Panc1 (cell line): ENCODE measurements at regions not wholly inside any gene's neighbourhood (a gene's known extent, or its start where the extent isn't known, plus 50 kb on each side); places are given as distances from the start of the nearest gene placed in this dataset.

Experiments used
- ATAC-seq: fragments of 200-7000 bp; cut with Tn5 transposase; 2 replicates; pipeline ENCODE4 v1.9.1; 2020; ENCODE audit warnings: mild to moderate bottlenecking, moderate library complexity
- BruUV-seq: library from RNA; stranded (reverse); fragments of 400-500 nt; replicated peaks from 2 replicates; lab custom pipeline; 2021; lab: Mats Ljungman, UMichigan
- CTCF ChIA-PET: fragments of 300-600 bp; sonication (Branson Sonifier 250); formaldehyde crosslinking; loops from one replicate; lab custom pipeline; 2022; ENCODE audit warnings: antibody characterized with exemption; lab: Charles Lee
- POLR2A ChIA-PET: fragments of 300-600 bp; sonication (Branson Sonifier 250); formaldehyde crosslinking; loops from one replicate; lab custom pipeline; 2022; ENCODE audit warnings: antibody characterized with exemption; lab: Charles Lee
- DNase-seq: peaks from one replicate; pipeline ENCODE4 v3.0.0-alpha.2; 2010; ENCODE audit warnings: low read depth, low spot score
- H3K27ac ChIP-seq: 2 replicates; pipeline ENCODE4 v1.5.1; 2011; ENCODE audit warnings: mild to moderate bottlenecking, low read length, inconsistent platforms
- H3K27me3 ChIP-seq: fragments of 200-500 bp; sonication (Bioruptor generic); 2 replicates; pipeline ENCODE4 v1.6.0; 2014; ENCODE audit warnings: low read length, inconsistent platforms; ENCODE audit not compliant: control insufficient read depth, insufficient read depth
- H3K36me3 ChIP-seq: fragments of 200-500 bp; sonication (Bioruptor generic); 2 replicates; pipeline ENCODE4 v1.5.1; 2014; ENCODE audit warnings: inconsistent platforms, mild to moderate bottlenecking, low read length, moderate library complexity; ENCODE audit not compliant: control insufficient read depth, insufficient read depth
- H3K4me1 ChIP-seq: 2 replicates; pipeline ENCODE4 v1.5.1; 2011; ENCODE audit warnings: inconsistent platforms, mild to moderate bottlenecking, low read length, moderate library complexity; ENCODE audit not compliant: control insufficient read depth, insufficient read depth
- H3K4me3 ChIP-seq, 2 experiments: 2 replicates each; pipeline ENCODE4 v1.5.1; 2011 to 2012; ENCODE audit warnings: low read depth in 2 of 2, low read length in 2 of 2, mild to moderate bottlenecking in 2 of 2, inconsistent platforms in 1 of 2, moderate library complexity in 1 of 2
- H3K9me3 ChIP-seq: fragments of 200-500 bp; sonication (Bioruptor generic); 2 replicates; pipeline ENCODE4 v1.5.1; 2014; ENCODE audit warnings: low read depth, mild to moderate bottlenecking, inconsistent platforms, low read length, moderate library complexity; ENCODE audit not compliant: control insufficient read depth, insufficient read depth
- POLR2AphosphoS5 ChIP-seq: IDR thresholded peaks from 2 replicates; pipeline ENCODE4 v1.6.1; 2012; ENCODE audit warnings: mild to moderate bottlenecking, low read depth, low read length, moderate library complexity
- SIN3A ChIP-seq: IDR thresholded peaks from 2 replicates; pipeline ENCODE4 v1.6.1; 2012; ENCODE audit warnings: low read depth, mild to moderate bottlenecking, low read length, moderate library complexity, borderline replicate concordance; ENCODE audit not compliant: insufficient read depth
- TCF7L2 ChIP-seq: IDR thresholded peaks from 2 replicates; pipeline ENCODE4 v1.6.1; 2011; ENCODE audit warnings: mild to moderate bottlenecking, low read depth, low read length, inconsistent platforms
- in situ Hi-C: cut with HindIII; loops from 2 replicates; pipeline ENCODE4 v1.10.0; 2016; ENCODE audit warnings: low sequenced_read_pairs, low pct_unique_long_range_greater_than_20kb
- intact Hi-C: fragments of 100-400 bp; cut with micrococcal nuclease; formaldehyde crosslinking; loops from one replicate; pipeline ENCODE4 v1.10.0; 2022; ENCODE audit not compliant: unreplicated experiment
- TF ChIP-seq, protein P1 (sequence below): fragments of 450-650 bp; IDR thresholded peaks from 2 replicates; pipeline ENCODE4 v1.5.1; 2017; ENCODE audit warnings: mild to moderate bottlenecking
- TF ChIP-seq, protein P2 (sequence below), 2 experiments: IDR thresholded peaks; 2 replicates each; pipeline ENCODE4 v1.6.1; 2011 to 2012; ENCODE audit warnings: low read depth in 2 of 2, control low read depth in 1 of 2, low read length in 1 of 2, mild to moderate bottlenecking in 1 of 2, moderate library complexity in 1 of 2; ENCODE audit not compliant: insufficient read depth in 1 of 2

DNA sequence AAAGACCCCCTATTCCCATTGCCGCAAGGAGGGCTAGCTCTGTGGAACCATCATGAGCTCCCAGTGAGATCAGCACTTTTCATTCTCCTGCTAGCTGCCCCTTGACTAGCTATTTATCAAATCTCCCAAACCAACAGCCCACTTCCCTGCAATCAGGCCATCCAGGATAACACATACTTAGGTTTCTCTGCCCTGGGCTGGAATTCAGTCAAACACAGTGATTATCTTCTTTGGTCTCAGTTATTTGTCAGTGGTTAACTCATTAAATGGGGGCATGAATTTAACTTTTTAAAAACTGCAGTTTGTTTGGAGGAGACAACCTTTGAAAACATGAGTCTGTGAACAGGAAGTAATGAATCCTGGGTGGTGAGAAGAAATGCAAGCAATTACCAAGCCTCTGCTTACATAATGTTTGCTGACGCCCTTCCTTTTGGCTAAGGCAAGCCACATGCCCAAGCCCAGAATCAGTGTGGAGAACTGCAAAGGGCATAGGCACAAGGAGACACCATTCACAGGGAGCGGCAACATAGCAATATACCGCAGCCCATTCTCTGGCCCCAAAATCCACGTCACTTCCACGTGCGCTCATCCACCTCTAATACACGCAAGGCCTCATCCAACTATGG, 275.0 kb downstream of the DRD1 start:
- CTCF ChIA-PET: no interaction called here
- BruUV-seq: no TSS peak
- H3K4me3 ChIP-seq: no peak overlapping the region
- no peaks in the 10 kb centered on the region for H3K27me3 ChIP-seq
- H3K36me3 ChIP-seq: no peaks in the 10 kb centered on the region; the same call in 1 of the 2 replicates
- no peak overlapping the region for H3K27ac ChIP-seq
- no peaks in the 10 kb centered on the region for H3K4me1 ChIP-seq
- DNase-seq (no peak), ATAC-seq (no peak)
- in situ Hi-C loops (no loop called here), intact Hi-C loops (no loop called here)
- POLR2A ChIA-PET: no interaction called here
- no peaks in the 10 kb centered on the region for H3K9me3 ChIP-seq
- TF ChIP-seq SIN3A: no peak
- TF ChIP-seq, protein P1, sequence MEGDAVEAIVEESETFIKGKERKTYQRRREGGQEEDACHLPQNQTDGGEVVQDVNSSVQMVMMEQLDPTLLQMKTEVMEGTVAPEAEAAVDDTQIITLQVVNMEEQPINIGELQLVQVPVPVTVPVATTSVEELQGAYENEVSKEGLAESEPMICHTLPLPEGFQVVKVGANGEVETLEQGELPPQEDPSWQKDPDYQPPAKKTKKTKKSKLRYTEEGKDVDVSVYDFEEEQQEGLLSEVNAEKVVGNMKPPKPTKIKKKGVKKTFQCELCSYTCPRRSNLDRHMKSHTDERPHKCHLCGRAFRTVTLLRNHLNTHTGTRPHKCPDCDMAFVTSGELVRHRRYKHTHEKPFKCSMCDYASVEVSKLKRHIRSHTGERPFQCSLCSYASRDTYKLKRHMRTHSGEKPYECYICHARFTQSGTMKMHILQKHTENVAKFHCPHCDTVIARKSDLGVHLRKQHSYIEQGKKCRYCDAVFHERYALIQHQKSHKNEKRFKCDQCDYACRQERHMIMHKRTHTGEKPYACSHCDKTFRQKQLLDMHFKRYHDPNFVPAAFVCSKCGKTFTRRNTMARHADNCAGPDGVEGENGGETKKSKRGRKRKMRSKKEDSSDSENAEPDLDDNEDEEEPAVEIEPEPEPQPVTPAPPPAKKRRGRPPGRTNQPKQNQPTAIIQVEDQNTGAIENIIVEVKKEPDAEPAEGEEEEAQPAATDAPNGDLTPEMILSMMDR: no peak
- no peak for TF ChIP-seq POLR2AphosphoS5
- no peak for TF ChIP-seq TCF7L2
- TF ChIP-seq, protein P2, sequence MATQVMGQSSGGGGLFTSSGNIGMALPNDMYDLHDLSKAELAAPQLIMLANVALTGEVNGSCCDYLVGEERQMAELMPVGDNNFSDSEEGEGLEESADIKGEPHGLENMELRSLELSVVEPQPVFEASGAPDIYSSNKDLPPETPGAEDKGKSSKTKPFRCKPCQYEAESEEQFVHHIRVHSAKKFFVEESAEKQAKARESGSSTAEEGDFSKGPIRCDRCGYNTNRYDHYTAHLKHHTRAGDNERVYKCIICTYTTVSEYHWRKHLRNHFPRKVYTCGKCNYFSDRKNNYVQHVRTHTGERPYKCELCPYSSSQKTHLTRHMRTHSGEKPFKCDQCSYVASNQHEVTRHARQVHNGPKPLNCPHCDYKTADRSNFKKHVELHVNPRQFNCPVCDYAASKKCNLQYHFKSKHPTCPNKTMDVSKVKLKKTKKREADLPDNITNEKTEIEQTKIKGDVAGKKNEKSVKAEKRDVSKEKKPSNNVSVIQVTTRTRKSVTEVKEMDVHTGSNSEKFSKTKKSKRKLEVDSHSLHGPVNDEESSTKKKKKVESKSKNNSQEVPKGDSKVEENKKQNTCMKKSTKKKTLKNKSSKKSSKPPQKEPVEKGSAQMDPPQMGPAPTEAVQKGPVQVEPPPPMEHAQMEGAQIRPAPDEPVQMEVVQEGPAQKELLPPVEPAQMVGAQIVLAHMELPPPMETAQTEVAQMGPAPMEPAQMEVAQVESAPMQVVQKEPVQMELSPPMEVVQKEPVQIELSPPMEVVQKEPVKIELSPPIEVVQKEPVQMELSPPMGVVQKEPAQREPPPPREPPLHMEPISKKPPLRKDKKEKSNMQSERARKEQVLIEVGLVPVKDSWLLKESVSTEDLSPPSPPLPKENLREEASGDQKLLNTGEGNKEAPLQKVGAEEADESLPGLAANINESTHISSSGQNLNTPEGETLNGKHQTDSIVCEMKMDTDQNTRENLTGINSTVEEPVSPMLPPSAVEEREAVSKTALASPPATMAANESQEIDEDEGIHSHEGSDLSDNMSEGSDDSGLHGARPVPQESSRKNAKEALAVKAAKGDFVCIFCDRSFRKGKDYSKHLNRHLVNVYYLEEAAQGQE (IDR thresholded peaks at IDR 0.05; ENCODE audit: insufficient read depth in 1 of 2, low read depth in 2 of 2, low read length in 1 of 2): no peak

DNA sequence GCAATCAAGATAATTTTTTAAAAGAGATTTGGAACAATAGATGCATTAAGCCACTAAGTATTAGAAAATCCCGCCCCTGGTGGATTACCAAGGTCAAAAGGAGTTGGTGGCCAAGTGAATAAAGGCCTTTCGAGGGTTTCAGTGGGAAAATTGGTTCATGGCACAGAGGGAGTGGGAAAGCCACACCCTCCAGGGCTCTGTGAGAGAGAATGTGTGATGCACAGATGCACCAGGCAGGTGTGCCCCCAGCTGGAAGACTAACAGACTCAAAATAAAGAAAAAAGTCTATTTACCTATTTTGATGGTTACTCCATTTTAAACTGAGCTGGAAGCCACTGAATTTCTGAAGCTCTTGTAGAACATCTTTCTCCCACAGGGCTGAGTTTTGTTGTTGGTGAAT, 278.0 kb downstream of the DRD1 start:
- DNase-seq: no peak
- TF ChIP-seq, protein P1: no peak
- TF ChIP-seq, protein P2 (IDR thresholded peaks at IDR 0.05; ENCODE audit: insufficient read depth in 1 of 2, low read depth in 2 of 2, low read length in 1 of 2): no peak
- no peak for TF ChIP-seq SIN3A
- no peak for TF ChIP-seq TCF7L2
- no peak for TF ChIP-seq POLR2AphosphoS5
- in situ Hi-C loops (no loop called here), intact Hi-C loops (no loop called here)
- no peaks in the 10 kb centered on the region for H3K4me1 ChIP-seq
- BruUV-seq: no TSS peak
- POLR2A ChIA-PET: no interaction called here
- no peaks in the 10 kb centered on the region for H3K36me3 ChIP-seq
- no peak for ATAC-seq
- CTCF ChIA-PET: no interaction called here
- H3K9me3 ChIP-seq: no peaks in the 10 kb centered on the region
- peaks cover 2% of the 10 kb centered on the region; the same call in 1 of the 2 replicates for H3K27me3 ChIP-seq
- H3K27ac ChIP-seq: no peak overlapping the region
- H3K4me3 ChIP-seq: no peak overlapping the region
